Fibroblast of lung (primary cell): ENCODE measurements at regions not wholly inside any gene's neighbourhood (a gene's known extent, or its start where the extent isn't known, plus 50 kb on each side); places are given as distances from the start of the nearest gene placed in this dataset.

Experiments used
- DNase-seq, 2 donors: peaks; one replicate each; pipeline versions ENCODE4 v3.0.0 to v3.0.0-alpha.2; 2010; ENCODE audit warnings: low read depth in 2 of 2
- H2AFZ ChIP-seq: 2 replicates; pipeline ENCODE4 v1.5.1; 2012; ENCODE audit warnings: low read length, control low read depth, inconsistent platforms
- H3K27ac ChIP-seq: 2 replicates; pipeline ENCODE4 v1.5.1; 2011; ENCODE audit warnings: low read length, control low read depth; ENCODE audit not compliant: insufficient read depth
- H3K27me3 ChIP-seq: 2 replicates; pipeline ENCODE4 v1.5.1; 2011; ENCODE audit warnings: mild to moderate bottlenecking, low read length; ENCODE audit not compliant: control insufficient read depth, insufficient read depth
- H3K36me3 ChIP-seq: 2 replicates; pipeline ENCODE4 v1.5.1; 2011; ENCODE audit warnings: low read length; ENCODE audit not compliant: control insufficient read depth, insufficient read depth
- H3K4me1 ChIP-seq: 2 replicates; pipeline ENCODE4 v1.5.1; 2011; ENCODE audit warnings: low read length; ENCODE audit not compliant: control insufficient read depth, insufficient read depth; ENCODE audit errors: extremely low read depth
- H3K4me2 ChIP-seq: 2 replicates; pipeline ENCODE4 v1.5.1; 2011; ENCODE audit warnings: low read length, control low read depth; ENCODE audit not compliant: insufficient read depth; ENCODE audit errors: extremely low read depth
- H3K4me3 ChIP-seq, 4 experiments: fragments of 200-600 bp in 1 of 4; sonication (generic) in 1 of 4; replicated peaks in 1 of 4; 2 replicates each; pipeline ENCODE4 v1.5.1; 2011 to 2016; ENCODE audit warnings: low read length in 4 of 4, low read depth in 3 of 4, mild to moderate bottlenecking in 3 of 4, control low read depth in 2 of 4, inconsistent platforms in 1 of 4, mixed read lengths in 1 of 4; ENCODE audit not compliant: insufficient read depth in 1 of 4; ENCODE audit errors: control extremely low read depth in 1 of 4
- H3K79me2 ChIP-seq: 2 replicates; pipeline ENCODE4 v1.5.1; 2012; ENCODE audit warnings: mild to moderate bottlenecking, low read length, inconsistent platforms; ENCODE audit not compliant: control insufficient read depth, insufficient read depth
- H3K9ac ChIP-seq: 2 replicates; pipeline ENCODE4 v1.5.1; 2011; ENCODE audit warnings: mild to moderate bottlenecking, low read length, control low read depth; ENCODE audit not compliant: insufficient read depth
- H3K9me3 ChIP-seq: 2 replicates; pipeline ENCODE4 v1.5.1; 2012; ENCODE audit warnings: low read depth, low read length; ENCODE audit not compliant: control insufficient read depth, insufficient read depth
- H4K20me1 ChIP-seq: 2 replicates; pipeline ENCODE4 v1.5.1; 2011; ENCODE audit warnings: low read length; ENCODE audit not compliant: control insufficient read depth, insufficient read depth; ENCODE audit errors: extremely low read depth
- EZH2 ChIP-seq: IDR thresholded peaks from 2 replicates; pipeline ENCODE4 v1.5.1; 2012; ENCODE audit warnings: low read length, control low read depth, mild to moderate bottlenecking; ENCODE audit errors: missing control alignments
- TF ChIP-seq, protein P1 (sequence below), 2 donors: IDR thresholded peaks in 1 of 2; conservative IDR thresholded peaks in 1 of 2; 1 replicate in 1 of 2; 2 replicates in 1 of 2; pipeline ENCODE4 v1.5.1; 2011 to 2012; ENCODE audit warnings: low read length in 2 of 2, control low read depth in 1 of 2, inconsistent platforms in 1 of 2, low read depth in 1 of 2, mild to moderate bottlenecking in 1 of 2

DNA sequence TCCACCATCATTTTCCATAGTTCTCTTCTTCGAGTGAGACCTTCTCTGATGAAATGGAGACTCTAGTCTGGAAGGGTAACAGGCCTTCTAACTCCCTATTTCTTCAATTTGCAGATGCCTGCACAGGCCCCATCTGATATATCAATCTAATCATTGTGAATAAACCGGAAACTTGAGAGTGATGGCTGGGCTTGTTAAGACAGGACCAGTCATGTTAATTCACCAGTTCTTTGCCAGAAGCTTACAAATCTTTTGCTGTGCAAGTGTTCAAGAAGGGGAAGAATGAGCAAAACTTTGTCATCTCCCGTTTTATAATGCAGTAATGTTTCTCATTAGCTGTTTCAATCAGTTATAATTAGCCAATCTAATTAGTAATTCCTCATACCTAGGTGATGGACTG lies 1561.3 kb upstream of the GOT2 start:
- Histone ChIP-seq H3K9ac (no peak overlapping the region), H3K36me3 (no peaks in the 10 kb centered on the region), H3K27ac (no peak overlapping the region), H2AFZ (no peak overlapping the region), H3K9me3 (no peaks in the 10 kb centered on the region), H3K4me2 (no peak overlapping the region), H3K4me1 (no peaks in the 10 kb centered on the region), H4K20me1 (no peaks in the 10 kb centered on the region), H3K79me2 (no peaks in the 10 kb centered on the region), H3K4me3 (no peak overlapping the region), H3K27me3 (no peaks in the 10 kb centered on the region)
- DNase-seq, result no peak
- no peak for TF ChIP-seq EZH2
- TF ChIP-seq, protein P1, sequence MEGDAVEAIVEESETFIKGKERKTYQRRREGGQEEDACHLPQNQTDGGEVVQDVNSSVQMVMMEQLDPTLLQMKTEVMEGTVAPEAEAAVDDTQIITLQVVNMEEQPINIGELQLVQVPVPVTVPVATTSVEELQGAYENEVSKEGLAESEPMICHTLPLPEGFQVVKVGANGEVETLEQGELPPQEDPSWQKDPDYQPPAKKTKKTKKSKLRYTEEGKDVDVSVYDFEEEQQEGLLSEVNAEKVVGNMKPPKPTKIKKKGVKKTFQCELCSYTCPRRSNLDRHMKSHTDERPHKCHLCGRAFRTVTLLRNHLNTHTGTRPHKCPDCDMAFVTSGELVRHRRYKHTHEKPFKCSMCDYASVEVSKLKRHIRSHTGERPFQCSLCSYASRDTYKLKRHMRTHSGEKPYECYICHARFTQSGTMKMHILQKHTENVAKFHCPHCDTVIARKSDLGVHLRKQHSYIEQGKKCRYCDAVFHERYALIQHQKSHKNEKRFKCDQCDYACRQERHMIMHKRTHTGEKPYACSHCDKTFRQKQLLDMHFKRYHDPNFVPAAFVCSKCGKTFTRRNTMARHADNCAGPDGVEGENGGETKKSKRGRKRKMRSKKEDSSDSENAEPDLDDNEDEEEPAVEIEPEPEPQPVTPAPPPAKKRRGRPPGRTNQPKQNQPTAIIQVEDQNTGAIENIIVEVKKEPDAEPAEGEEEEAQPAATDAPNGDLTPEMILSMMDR (conservative IDR thresholded peaks at IDR 0.05 in 1 of 2, IDR thresholded peaks at IDR 0.05 in 1 of 2; ENCODE audit: low read depth in 1 of 2, low read length in 2 of 2), result no peak

DNA sequence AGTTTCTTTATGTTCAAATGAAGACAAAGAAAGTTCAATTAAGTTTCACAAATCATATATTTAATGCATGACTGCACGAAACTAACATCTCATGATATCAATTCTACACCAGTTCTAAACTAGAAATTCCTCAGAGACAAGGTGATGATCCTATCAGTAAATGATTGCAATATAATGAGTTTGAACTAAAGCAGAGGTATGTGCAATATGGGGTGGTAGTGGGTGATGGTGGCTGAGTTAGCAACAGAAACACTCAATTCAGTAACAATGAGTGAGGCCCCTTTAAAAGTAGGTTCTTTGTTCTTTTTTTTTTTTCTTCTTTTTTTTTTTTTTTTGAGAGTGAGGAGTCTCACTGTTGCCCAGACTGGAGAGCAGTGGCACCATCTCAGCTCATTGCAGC lies 1551.7 kb upstream of the GOT2 start:
- DNase-seq, result no peak
- Histone ChIP-seq H3K4me1 (no peaks in the 10 kb centered on the region), H3K27me3 (no peaks in the 10 kb centered on the region), H3K4me3 (no peak overlapping the region), H3K27ac (no peak overlapping the region), H4K20me1 (no peaks in the 10 kb centered on the region), H2AFZ (no peak overlapping the region), H3K79me2 (no peaks in the 10 kb centered on the region), H3K9me3 (no peaks in the 10 kb centered on the region), H3K9ac (no peak overlapping the region), H3K4me2 (no peak overlapping the region), H3K36me3 (no peaks in the 10 kb centered on the region)
- TF ChIP-seq, protein P1 (conservative IDR thresholded peaks at IDR 0.05 in 1 of 2, IDR thresholded peaks at IDR 0.05 in 1 of 2; ENCODE audit: low read depth in 1 of 2, low read length in 2 of 2), result no peak
- no peak for TF ChIP-seq EZH2

DNA sequence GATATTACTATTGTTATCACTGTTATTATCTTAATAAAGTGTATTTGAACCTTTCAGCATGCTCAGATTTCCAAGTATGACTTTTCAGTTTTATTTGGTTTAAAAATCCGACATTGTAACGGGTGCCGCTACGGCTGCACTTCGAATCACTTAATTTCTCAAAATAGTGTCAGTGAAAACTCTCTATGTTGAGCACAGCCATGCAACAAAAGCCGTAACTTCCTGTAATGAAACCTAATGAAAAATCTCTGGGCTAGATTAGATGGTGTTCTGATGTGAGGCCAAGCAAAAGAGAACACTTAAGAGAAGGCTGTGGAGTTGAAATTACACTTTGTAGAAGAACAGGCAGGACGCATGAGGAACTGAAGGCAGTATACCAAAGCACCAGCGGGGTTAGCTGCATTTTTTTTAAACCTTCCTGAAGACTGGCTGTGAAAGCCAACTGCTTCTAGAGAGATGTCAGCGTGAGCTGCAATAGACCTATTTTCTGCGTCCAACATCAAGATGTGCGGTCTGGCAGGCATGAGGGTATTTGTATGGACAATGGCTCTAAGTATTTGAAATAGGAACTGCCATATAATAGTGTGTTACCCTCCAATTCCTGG lies 1545.0 kb upstream of the GOT2 start:
- H2AFZ ChIP-seq, result no peak overlapping the region
- no peaks in the 10 kb centered on the region for H3K9me3 ChIP-seq
- no peaks in the 10 kb centered on the region for H4K20me1 ChIP-seq
- H3K4me1 ChIP-seq, result no peaks in the 10 kb centered on the region
- H3K27me3 ChIP-seq, result no peaks in the 10 kb centered on the region
- H3K4me2 ChIP-seq, result no peak overlapping the region
- H3K27ac ChIP-seq, result no peak overlapping the region
- H3K79me2 ChIP-seq, result no peaks in the 10 kb centered on the region
- no peak for TF ChIP-seq EZH2
- TF ChIP-seq, protein P1 (conservative IDR thresholded peaks at IDR 0.05 in 1 of 2, IDR thresholded peaks at IDR 0.05 in 1 of 2; ENCODE audit: low read depth in 1 of 2, low read length in 2 of 2), result no peak
- H3K4me3 ChIP-seq, result no peak overlapping the region
- no peak overlapping the region for H3K9ac ChIP-seq
- no peaks in the 10 kb centered on the region for H3K36me3 ChIP-seq
- no peak for DNase-seq
